Mammary epithelial cell (primary cell): ENCODE measurements at regions not wholly inside any gene's neighbourhood (a gene's known extent, or its start where the extent isn't known, plus 50 kb on each side); places are given as distances from the start of the nearest gene placed in this dataset.

Experiments used
- EZH2 ChIP-seq: IDR thresholded peaks from 2 replicates; pipeline ENCODE4 v1.6.1; 2012; ENCODE audit warnings: low read length, inconsistent platforms, borderline replicate concordance
- TF ChIP-seq, protein P1 (sequence below), 2 donors: IDR thresholded peaks in 1 of 2; conservative IDR thresholded peaks in 1 of 2; 2 replicates each; pipeline ENCODE4 v1.5.1; 2011 to 2012; ENCODE audit warnings: inconsistent platforms in 2 of 2, low read length in 2 of 2, mild to moderate bottlenecking in 2 of 2, control low read depth in 1 of 2, low read depth in 1 of 2; ENCODE audit not compliant: insufficient read depth in 1 of 2; ENCODE audit errors: extremely low read depth in 1 of 2

DNA sequence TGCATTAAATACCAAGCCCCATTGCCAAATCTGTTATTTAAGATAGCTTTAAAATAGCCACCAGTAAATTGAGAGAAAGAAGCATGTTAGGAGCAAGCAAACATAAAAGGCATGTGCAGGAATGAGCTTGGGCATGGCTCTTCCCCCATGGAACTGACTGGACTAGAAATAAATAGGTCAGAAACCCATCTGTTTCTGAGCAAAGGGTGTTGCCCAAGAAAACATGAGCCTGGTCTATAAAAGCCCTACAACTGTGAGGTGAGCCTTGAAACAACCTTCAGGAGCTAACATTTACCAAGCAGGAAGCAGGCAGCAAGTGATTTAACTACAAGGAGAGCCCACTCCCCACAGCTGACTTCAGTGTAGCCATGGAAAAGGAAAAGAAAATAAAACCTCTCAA is 126.3 kb downstream of the C6orf118 start:
- TF ChIP-seq, protein P1, sequence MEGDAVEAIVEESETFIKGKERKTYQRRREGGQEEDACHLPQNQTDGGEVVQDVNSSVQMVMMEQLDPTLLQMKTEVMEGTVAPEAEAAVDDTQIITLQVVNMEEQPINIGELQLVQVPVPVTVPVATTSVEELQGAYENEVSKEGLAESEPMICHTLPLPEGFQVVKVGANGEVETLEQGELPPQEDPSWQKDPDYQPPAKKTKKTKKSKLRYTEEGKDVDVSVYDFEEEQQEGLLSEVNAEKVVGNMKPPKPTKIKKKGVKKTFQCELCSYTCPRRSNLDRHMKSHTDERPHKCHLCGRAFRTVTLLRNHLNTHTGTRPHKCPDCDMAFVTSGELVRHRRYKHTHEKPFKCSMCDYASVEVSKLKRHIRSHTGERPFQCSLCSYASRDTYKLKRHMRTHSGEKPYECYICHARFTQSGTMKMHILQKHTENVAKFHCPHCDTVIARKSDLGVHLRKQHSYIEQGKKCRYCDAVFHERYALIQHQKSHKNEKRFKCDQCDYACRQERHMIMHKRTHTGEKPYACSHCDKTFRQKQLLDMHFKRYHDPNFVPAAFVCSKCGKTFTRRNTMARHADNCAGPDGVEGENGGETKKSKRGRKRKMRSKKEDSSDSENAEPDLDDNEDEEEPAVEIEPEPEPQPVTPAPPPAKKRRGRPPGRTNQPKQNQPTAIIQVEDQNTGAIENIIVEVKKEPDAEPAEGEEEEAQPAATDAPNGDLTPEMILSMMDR (conservative IDR thresholded peaks at IDR 0.05 in 1 of 2, IDR thresholded peaks at IDR 0.05 in 1 of 2; ENCODE audit: extremely low read depth in 1 of 2, insufficient read depth in 1 of 2, low read depth in 1 of 2, low read length in 2 of 2), result no peak
- TF ChIP-seq EZH2, result no peak
